ENCODE measurements at regions not wholly inside any gene's neighbourhood (a gene's known extent, or its start where the extent isn't known, plus 50 kb on each side); places are given as distances from the start of the nearest gene placed in this dataset.

- TF ChIP-seq CTCF (IDR thresholded peaks at IDR 0.05; ENCODE audit: low read length) (no peak), EZH2phosphoT487 (IDR thresholded peaks at IDR 0.05; ENCODE audit: low read length) (no peak), EZH2 (optimal IDR thresholded peaks at IDR 0.05; ENCODE audit: low read depth, low read length) (no peak)
These were observed 741.1 kb downstream of the DIAPH3 start for GRCh38 chr13:59422646-59423045.
